Lower leg skin (tissue), 3 donors: ENCODE measurements at regions not wholly inside any gene's neighbourhood (a gene's known extent, or its start where the extent isn't known, plus 50 kb on each side); places are given as distances from the start of the nearest gene placed in this dataset.

Experiments
- POLR2A ChIP-seq, 2 donors: fragments of 450-650 bp; IDR thresholded peaks; one replicate each; pipeline ENCODE4 v1.6.1; 2016 to 2017; ENCODE audit warnings: antibody characterized with exemption in 2 of 2, mild to moderate bottlenecking in 1 of 2, moderate library complexity in 1 of 2
- TF ChIP-seq, protein P1 (sequence below), 3 donors: fragments of 450-650 bp; IDR thresholded peaks; one replicate each; pipeline ENCODE4 v1.5.1; 2016; ENCODE audit warnings: antibody characterized with exemption in 3 of 3, mild to moderate bottlenecking in 3 of 3, moderate library complexity in 2 of 3

DNA sequence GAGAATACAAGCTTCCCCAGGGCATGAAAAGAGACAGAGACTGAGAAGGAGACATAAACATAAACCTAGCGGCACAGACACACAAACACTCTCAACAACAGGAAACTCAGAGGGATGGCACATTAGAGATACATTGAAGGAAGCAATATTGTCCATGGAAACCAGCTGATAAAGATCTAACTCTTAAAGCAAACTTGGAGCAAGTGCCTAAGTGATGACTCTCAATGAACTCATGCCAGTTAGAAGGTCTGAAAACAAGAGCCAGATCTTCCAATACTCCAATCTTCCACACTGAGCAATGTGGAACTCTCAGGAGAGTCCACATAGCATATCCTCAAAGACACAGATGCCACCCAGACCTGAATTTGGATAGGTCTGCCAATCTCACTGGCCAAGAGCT, 168.8 kb upstream of the ISX start:
- TF ChIP-seq POLR2A (IDR thresholded peaks at IDR 0.05) = no peak
- TF ChIP-seq, protein P1, sequence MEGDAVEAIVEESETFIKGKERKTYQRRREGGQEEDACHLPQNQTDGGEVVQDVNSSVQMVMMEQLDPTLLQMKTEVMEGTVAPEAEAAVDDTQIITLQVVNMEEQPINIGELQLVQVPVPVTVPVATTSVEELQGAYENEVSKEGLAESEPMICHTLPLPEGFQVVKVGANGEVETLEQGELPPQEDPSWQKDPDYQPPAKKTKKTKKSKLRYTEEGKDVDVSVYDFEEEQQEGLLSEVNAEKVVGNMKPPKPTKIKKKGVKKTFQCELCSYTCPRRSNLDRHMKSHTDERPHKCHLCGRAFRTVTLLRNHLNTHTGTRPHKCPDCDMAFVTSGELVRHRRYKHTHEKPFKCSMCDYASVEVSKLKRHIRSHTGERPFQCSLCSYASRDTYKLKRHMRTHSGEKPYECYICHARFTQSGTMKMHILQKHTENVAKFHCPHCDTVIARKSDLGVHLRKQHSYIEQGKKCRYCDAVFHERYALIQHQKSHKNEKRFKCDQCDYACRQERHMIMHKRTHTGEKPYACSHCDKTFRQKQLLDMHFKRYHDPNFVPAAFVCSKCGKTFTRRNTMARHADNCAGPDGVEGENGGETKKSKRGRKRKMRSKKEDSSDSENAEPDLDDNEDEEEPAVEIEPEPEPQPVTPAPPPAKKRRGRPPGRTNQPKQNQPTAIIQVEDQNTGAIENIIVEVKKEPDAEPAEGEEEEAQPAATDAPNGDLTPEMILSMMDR (IDR thresholded peaks at IDR 0.05) = no peak
